ENCODE measurements at regions not wholly inside any gene's neighbourhood (a gene's known extent, or its start where the extent isn't known, plus 50 kb on each side); places are given as distances from the start of the nearest gene placed in this dataset.

DNA sequence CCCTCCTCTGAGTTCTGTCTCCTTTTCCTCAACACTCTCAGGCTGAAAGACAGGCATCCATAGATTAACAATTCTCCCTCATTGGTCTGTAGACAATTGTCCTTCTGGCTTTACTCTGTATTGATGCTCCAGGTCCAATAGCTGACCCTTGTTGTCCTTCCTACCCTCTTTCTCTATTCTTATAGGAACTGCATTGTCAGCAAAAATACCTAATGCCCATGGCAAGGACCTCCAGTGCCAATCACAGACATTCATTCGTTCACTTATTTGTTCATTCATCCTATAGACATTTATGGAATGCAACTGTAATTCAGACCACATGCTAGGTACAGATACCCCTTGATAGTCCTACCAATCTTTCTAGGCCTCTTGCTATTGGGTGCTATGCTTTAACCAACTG is 69.8 kb upstream of the DTNA start:
- DNase-seq (ENCODE audit: low read depth) = no peak
- TF ChIP-seq, protein P1, sequence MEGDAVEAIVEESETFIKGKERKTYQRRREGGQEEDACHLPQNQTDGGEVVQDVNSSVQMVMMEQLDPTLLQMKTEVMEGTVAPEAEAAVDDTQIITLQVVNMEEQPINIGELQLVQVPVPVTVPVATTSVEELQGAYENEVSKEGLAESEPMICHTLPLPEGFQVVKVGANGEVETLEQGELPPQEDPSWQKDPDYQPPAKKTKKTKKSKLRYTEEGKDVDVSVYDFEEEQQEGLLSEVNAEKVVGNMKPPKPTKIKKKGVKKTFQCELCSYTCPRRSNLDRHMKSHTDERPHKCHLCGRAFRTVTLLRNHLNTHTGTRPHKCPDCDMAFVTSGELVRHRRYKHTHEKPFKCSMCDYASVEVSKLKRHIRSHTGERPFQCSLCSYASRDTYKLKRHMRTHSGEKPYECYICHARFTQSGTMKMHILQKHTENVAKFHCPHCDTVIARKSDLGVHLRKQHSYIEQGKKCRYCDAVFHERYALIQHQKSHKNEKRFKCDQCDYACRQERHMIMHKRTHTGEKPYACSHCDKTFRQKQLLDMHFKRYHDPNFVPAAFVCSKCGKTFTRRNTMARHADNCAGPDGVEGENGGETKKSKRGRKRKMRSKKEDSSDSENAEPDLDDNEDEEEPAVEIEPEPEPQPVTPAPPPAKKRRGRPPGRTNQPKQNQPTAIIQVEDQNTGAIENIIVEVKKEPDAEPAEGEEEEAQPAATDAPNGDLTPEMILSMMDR (conservative IDR thresholded peaks at IDR 0.05; ENCODE audit: low read depth, low read length) = no peak
- H3K4me3 ChIP-seq (ENCODE audit: low read depth, low read length) = no peak overlapping the region

GRCh38 chr18:34643989-34644388 is 66.1 kb upstream of the DTNA start:
- TF ChIP-seq, protein P1 (conservative IDR thresholded peaks at IDR 0.05; ENCODE audit: low read depth, low read length) = no peak
- DNase-seq (ENCODE audit: low read depth) = no peak
- H3K4me3 ChIP-seq (ENCODE audit: low read depth, low read length) = no peak overlapping the region

- H3K4me3 ChIP-seq (ENCODE audit: low read depth, low read length) = no peak overlapping the region
- TF ChIP-seq, protein P1 (conservative IDR thresholded peaks at IDR 0.05; ENCODE audit: low read depth, low read length) = no peak
- no peak for DNase-seq (ENCODE audit: low read depth)
These were observed 62.8 kb upstream of the DTNA start for GRCh38 chr18:34647251-34647650.

- H3K4me3 ChIP-seq (ENCODE audit: low read depth, low read length) = no peak overlapping the region
- DNase-seq (ENCODE audit: low read depth) = no peak
- TF ChIP-seq, protein P1 (conservative IDR thresholded peaks at IDR 0.05; ENCODE audit: low read depth, low read length) = no peak
These were observed 61.7 kb upstream of the DTNA start for GRCh38 chr18:34648269-34648985.

- no peak for DNase-seq (ENCODE audit: low read depth)
- no peak overlapping the region for H3K4me3 ChIP-seq (ENCODE audit: low read depth, low read length)
- TF ChIP-seq, protein P1 (conservative IDR thresholded peaks at IDR 0.05; ENCODE audit: low read depth, low read length) = no peak
These were observed 61.0 kb upstream of the DTNA start for GRCh38 chr18:34649080-34649479.

- DNase-seq (ENCODE audit: low read depth) = no peak
- TF ChIP-seq, protein P1 (conservative IDR thresholded peaks at IDR 0.05; ENCODE audit: low read depth, low read length) = no peak
- H3K4me3 ChIP-seq (ENCODE audit: low read depth, low read length) = no peak overlapping the region
These were observed 60.0 kb upstream of the DTNA start for GRCh38 chr18:34650121-34650545.
